Lung (tissue), 11 donors: ENCODE measurements at regions not wholly inside any gene's neighbourhood (a gene's known extent, or its start where the extent isn't known, plus 50 kb on each side); places are given as distances from the start of the nearest gene placed in this dataset.

Experiments used
- ATAC-seq: fragments of 200-7000 bp; cut with Tn5 transposase; one replicate; pipeline ENCODE4 v1.9.1; 2020; ENCODE audit warnings: moderate number of reproducible peaks; ENCODE audit not compliant: insufficient read depth, low FRiP score
- DNase-seq, 3 donors: peaks; one replicate each; pipeline ENCODE4 v3.0.0-alpha.2; 2013 to 2017
- H3K27ac ChIP-seq, 2 donors: one replicate each; pipeline ENCODE4 v1.5.1; 2013; ENCODE audit warnings: mild to moderate bottlenecking in 2 of 2, moderate library complexity in 2 of 2, control low read depth in 1 of 2, inconsistent platforms in 1 of 2, low read depth in 1 of 2, low read length in 1 of 2
- H3K27me3 ChIP-seq, 3 donors: one replicate each; pipeline ENCODE4 v1.5.1; 2013; ENCODE audit warnings: low read length in 2 of 3; ENCODE audit not compliant: control insufficient read depth in 3 of 3, insufficient read depth in 3 of 3
- H3K36me3 ChIP-seq, 4 donors: one replicate each; pipeline ENCODE4 v1.5.1; 2013; ENCODE audit warnings: low read length in 4 of 4, mild to moderate bottlenecking in 1 of 4, moderate library complexity in 1 of 4; ENCODE audit not compliant: control insufficient read depth in 4 of 4, insufficient read depth in 4 of 4
- H3K4me1 ChIP-seq, 5 donors: one replicate each; pipeline ENCODE4 v1.5.1; 2013; ENCODE audit warnings: low read length in 5 of 5, mild to moderate bottlenecking in 2 of 5, moderate library complexity in 1 of 5; ENCODE audit not compliant: control insufficient read depth in 5 of 5, insufficient read depth in 5 of 5
- H3K4me3 ChIP-seq: one replicate; pipeline ENCODE4 v1.5.1; 2013; ENCODE audit warnings: mild to moderate bottlenecking, control low read depth, moderate library complexity
- H3K9ac ChIP-seq, 2 donors: one replicate each; pipeline ENCODE4 v1.5.1; 2013; ENCODE audit warnings: low read length in 2 of 2, control low read depth in 1 of 2; ENCODE audit not compliant: insufficient read depth in 1 of 2
- H3K9me3 ChIP-seq, 4 donors: one replicate each; pipeline ENCODE4 v1.5.1; 2013; ENCODE audit warnings: low read length in 3 of 4, mild to moderate bottlenecking in 1 of 4, moderate library complexity in 1 of 4; ENCODE audit not compliant: control insufficient read depth in 4 of 4, insufficient read depth in 3 of 4
- WGBS, 2 donors: extraction: QIAGEN DNeasy Blood & Tissue Kit; methylation state at CpG; one replicate each; pipeline ENCODE4 v1.1.7; 2013; 5-methylcytosine and 5-hydroxymethylcytosine counted together
- TF ChIP-seq, protein P1 (sequence below): IDR thresholded peaks from 2 replicates; pipeline ENCODE4 v1.5.1; 2012; ENCODE audit warnings: mild to moderate bottlenecking; ENCODE audit errors: control extremely low read depth, extremely low read depth
- donor health status: control.
- donor health status: control.
- donor health status: Bipolar disorder and iron deficiency.
- donor health status: healthy.
- donor health status: DM: yes; HTN: yes; CAD: no.

GRCh38 chr3:16114930-16115329 lies 59.5 kb upstream of the GALNT15 start:
- TF ChIP-seq, protein P1, sequence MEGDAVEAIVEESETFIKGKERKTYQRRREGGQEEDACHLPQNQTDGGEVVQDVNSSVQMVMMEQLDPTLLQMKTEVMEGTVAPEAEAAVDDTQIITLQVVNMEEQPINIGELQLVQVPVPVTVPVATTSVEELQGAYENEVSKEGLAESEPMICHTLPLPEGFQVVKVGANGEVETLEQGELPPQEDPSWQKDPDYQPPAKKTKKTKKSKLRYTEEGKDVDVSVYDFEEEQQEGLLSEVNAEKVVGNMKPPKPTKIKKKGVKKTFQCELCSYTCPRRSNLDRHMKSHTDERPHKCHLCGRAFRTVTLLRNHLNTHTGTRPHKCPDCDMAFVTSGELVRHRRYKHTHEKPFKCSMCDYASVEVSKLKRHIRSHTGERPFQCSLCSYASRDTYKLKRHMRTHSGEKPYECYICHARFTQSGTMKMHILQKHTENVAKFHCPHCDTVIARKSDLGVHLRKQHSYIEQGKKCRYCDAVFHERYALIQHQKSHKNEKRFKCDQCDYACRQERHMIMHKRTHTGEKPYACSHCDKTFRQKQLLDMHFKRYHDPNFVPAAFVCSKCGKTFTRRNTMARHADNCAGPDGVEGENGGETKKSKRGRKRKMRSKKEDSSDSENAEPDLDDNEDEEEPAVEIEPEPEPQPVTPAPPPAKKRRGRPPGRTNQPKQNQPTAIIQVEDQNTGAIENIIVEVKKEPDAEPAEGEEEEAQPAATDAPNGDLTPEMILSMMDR, result no peak
- H3K4me1 ChIP-seq, result peaks cover 0 to 2% (median 0%) of the 10 kb centered on the region in 5 donors
- DNase-seq (no peak), ATAC-seq (no peak)
- no peak overlapping the region for H3K4me3 ChIP-seq
- no peaks in the 10 kb centered on the region for H3K27me3 ChIP-seq
- peaks cover 0 to 2% (median 0%) of the 10 kb centered on the region in 4 donors for H3K9me3 ChIP-seq
- no peaks in the 10 kb centered on the region for H3K36me3 ChIP-seq
- 72 to 90% methylated on average over 3 of the region's 3 CpGs for WGBS, 2 donors
- H3K9ac ChIP-seq, result no peak overlapping the region
- no peak overlapping the region for H3K27ac ChIP-seq

DNA sequence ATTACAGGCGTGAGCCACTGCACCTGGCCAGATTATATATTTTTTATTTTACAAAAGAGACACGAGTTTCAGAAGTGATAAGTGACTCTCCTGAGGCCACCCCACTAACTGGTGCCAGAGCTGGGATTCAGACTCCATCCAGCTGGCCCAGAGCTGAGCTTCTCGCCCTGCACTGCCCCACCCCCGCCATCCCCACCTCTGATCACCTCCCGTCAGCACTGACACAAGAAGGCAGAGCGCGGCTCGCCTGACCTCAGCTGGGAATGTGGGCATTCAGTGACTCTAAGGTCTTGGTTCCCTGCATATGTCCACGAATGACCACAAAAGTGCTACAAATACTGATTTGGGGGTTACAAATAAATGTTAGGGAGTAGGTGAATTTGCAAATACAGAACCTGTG lies 56.1 kb upstream of the GALNT15 start:
- DNase-seq (no peak), ATAC-seq (no peak)
- H3K9me3 ChIP-seq, result no peaks in the 10 kb centered on the region
- no peak overlapping the region for H3K9ac ChIP-seq
- peaks cover 0 to 2% (median 0%) of the 10 kb centered on the region in 5 donors for H3K4me1 ChIP-seq
- TF ChIP-seq, protein P1, result no peak
- H3K27me3 ChIP-seq, result no peaks in the 10 kb centered on the region
- H3K36me3 ChIP-seq, result no peaks in the 10 kb centered on the region
- no peak overlapping the region for H3K27ac ChIP-seq
- no peak overlapping the region for H3K4me3 ChIP-seq
- WGBS, 2 donors, result 92 to 96% methylated on average over 9 of the region's 9 CpGs

DNA sequence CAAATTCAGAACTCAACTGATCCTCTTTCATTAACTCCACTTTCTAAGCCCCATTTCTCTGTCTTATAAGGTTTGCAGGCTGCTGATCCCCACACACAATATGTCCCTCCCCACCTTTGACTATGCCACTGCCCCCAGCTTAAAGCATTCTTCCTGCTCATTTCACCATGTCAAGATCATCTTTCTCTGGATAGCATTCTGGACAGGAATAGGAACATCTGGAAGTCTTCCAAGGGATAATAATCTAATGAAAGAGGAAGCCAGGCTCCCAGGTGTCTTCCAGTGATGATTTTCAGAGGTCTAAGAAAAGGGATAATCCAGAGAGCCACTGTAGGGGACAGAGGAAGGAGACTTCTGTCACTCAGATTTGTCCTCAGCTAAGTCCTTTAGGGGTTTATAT lies 54.6 kb upstream of the GALNT15 start:
- Histone ChIP-seq H3K4me1 (peaks cover 0 to 2% (median 0%) of the 10 kb centered on the region in 5 donors), H3K27ac (no peak overlapping the region), H3K36me3 (no peaks in the 10 kb centered on the region), H3K9me3 (no peaks in the 10 kb centered on the region), H3K4me3 (no peak overlapping the region), H3K27me3 (no peaks in the 10 kb centered on the region), H3K9ac (no peak overlapping the region)
- DNase-seq, result no peak
- TF ChIP-seq, protein P1, result no peak
- no peak for ATAC-seq

DNA sequence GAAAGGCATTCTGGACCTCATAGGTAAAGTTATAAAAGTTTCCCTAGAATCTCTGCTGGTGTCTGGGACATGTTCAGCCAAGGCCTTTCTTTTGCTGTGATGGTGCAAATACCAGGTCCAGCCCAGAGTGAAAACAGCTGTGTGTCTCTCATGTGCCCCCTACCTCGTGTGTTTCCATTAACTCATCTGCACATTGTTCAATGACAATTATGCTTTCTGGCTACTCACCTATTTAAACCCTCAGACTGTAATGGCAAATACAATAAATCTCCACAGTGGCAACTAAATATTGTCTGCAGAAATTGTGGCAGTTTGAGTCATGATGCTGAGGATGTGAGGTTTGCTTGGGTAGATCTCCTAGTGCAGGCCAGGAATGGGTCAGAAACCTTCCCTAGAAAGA lies 53.1 kb upstream of the GALNT15 start:
- H3K4me3 ChIP-seq, result no peak overlapping the region
- H3K27me3 ChIP-seq, result no peaks in the 10 kb centered on the region
- no peaks in the 10 kb centered on the region for H3K36me3 ChIP-seq
- no peak overlapping the region for H3K9ac ChIP-seq
- 51 to 64% methylated on average over 1 of the region's 1 CpG for WGBS, 2 donors
- ATAC-seq (no peak), DNase-seq (no peak)
- H3K4me1 ChIP-seq, result no peaks in the 10 kb centered on the region
- H3K9me3 ChIP-seq, result no peaks in the 10 kb centered on the region
- TF ChIP-seq, protein P1, result no peak
- H3K27ac ChIP-seq, result no peak overlapping the region
